ENCODE measurements at regions not wholly inside any gene's neighbourhood (a gene's known extent, or its start where the extent isn't known, plus 50 kb on each side); places are given as distances from the start of the nearest gene placed in this dataset.

- Histone ChIP-seq H3K27me3 (ENCODE audit: insufficient read depth, poor library complexity, severe bottlenecking) (no peaks in the 10 kb centered on the region), H3K4me3 (replicated peaks; ENCODE audit: insufficient read depth, low read length) (no peak overlapping the region), H3K27ac (replicated peaks) (no peak overlapping the region)
- DNase-seq (ENCODE audit: low read depth in 1 of 2, low spot score in 1 of 2): no peak
- TF ChIP-seq CTCF (IDR thresholded peaks at IDR 0.05; ENCODE audit: insufficient read depth, low read length): no peak
- TF ChIP-seq POLR2AphosphoS5 (IDR thresholded peaks at IDR 0.05; ENCODE audit: low read depth): no peak
- TF ChIP-seq SPI1 (IDR thresholded peaks at IDR 0.05; ENCODE audit: borderline replicate concordance, low read depth): no peak
- no peak for TF ChIP-seq GABPA (IDR thresholded peaks at IDR 0.05; ENCODE audit: low read depth)
- TF ChIP-seq REST (IDR thresholded peaks at IDR 0.05; ENCODE audit: insufficient replicate concordance, low read depth): no peak
These were observed 186.0 kb upstream of the NOX3 start for GRCh38 chr6:155641603-155642002.

GRCh38 chr6:155638200-155638599, 182.6 kb upstream of the NOX3 start:
- Histone ChIP-seq H3K4me3 (replicated peaks; ENCODE audit: insufficient read depth, low read length) (no peak overlapping the region), H3K27ac (replicated peaks) (no peak overlapping the region), H3K27me3 (ENCODE audit: insufficient read depth, poor library complexity, severe bottlenecking) (no peaks in the 10 kb centered on the region)
- TF ChIP-seq SPI1 (IDR thresholded peaks at IDR 0.05; ENCODE audit: borderline replicate concordance, low read depth) (no peak), REST (IDR thresholded peaks at IDR 0.05; ENCODE audit: insufficient replicate concordance, low read depth) (no peak), CTCF (IDR thresholded peaks at IDR 0.05; ENCODE audit: insufficient read depth, low read length) (no peak), GABPA (IDR thresholded peaks at IDR 0.05; ENCODE audit: low read depth) (no peak), POLR2AphosphoS5 (IDR thresholded peaks at IDR 0.05; ENCODE audit: low read depth) (no peak)
- DNase-seq (ENCODE audit: low read depth in 1 of 2, low spot score in 1 of 2): no peak

- no peak for TF ChIP-seq SPI1 (IDR thresholded peaks at IDR 0.05; ENCODE audit: borderline replicate concordance, low read depth)
- no peak for TF ChIP-seq POLR2AphosphoS5 (IDR thresholded peaks at IDR 0.05; ENCODE audit: low read depth)
- no peak for TF ChIP-seq CTCF (IDR thresholded peaks at IDR 0.05; ENCODE audit: insufficient read depth, low read length)
- no peak for TF ChIP-seq REST (IDR thresholded peaks at IDR 0.05; ENCODE audit: insufficient replicate concordance, low read depth)
- Histone ChIP-seq H3K4me3 (replicated peaks; ENCODE audit: insufficient read depth, low read length) (no peak overlapping the region), H3K27ac (replicated peaks) (no peak overlapping the region), H3K27me3 (ENCODE audit: insufficient read depth, poor library complexity, severe bottlenecking) (no peaks in the 10 kb centered on the region)
- no peak for DNase-seq (ENCODE audit: low read depth in 1 of 2, low spot score in 1 of 2)
These were observed 179.8 kb upstream of the NOX3 start for GRCh38 chr6:155635416-155635815.
